Activated CD4-positive, alpha-beta T cell treated with anti-CD3 and anti-CD28 coated beads, Interleukin-2, amount 10 ng/mL, durations not matched to agents 7 days and 5 days (primary cell): ENCODE measurements at regions not wholly inside any gene's neighbourhood (a gene's known extent, or its start where the extent isn't known, plus 50 kb on each side); places are given as distances from the start of the nearest gene placed in this dataset.

Experiments used
- CTCF ChIA-PET: fragments of 350-600 bp; sonication (Branson Sonifier 250); formaldehyde crosslinking; loops from one replicate; lab custom pipeline; 2021; ENCODE audit warnings: antibody characterized with exemption; lab: Charles Lee
- POLR2A ChIA-PET: fragments of 350-600 bp; sonication (Branson Sonifier 250); formaldehyde crosslinking; loops from one replicate; lab custom pipeline; 2021; ENCODE audit warnings: antibody characterized with exemption; lab: Charles Lee
- DNase-seq: peaks from one replicate; pipeline ENCODE4 v3.0.0-alpha.2; 2020
- H3K27ac Mint-ChIP-seq: one replicate; pipeline ENCODE4 v1.8.0; 2021; ENCODE audit warnings: mild to moderate bottlenecking, moderate library complexity, mixed read lengths
- H3K27me3 Mint-ChIP-seq: one replicate; pipeline ENCODE4 v1.8.0; 2021; ENCODE audit warnings: mixed read lengths
- H3K36me3 Mint-ChIP-seq: one replicate; pipeline ENCODE4 v1.8.0; 2021; ENCODE audit warnings: low read depth, mixed read lengths
- H3K4me1 Mint-ChIP-seq: one replicate; pipeline ENCODE4 v1.8.0; 2021; ENCODE audit warnings: mixed read lengths
- H3K4me3 Mint-ChIP-seq: one replicate; pipeline ENCODE4 v1.8.0; 2021; ENCODE audit warnings: mild to moderate bottlenecking, moderate library complexity, mixed read lengths
- H3K9me3 Mint-ChIP-seq: one replicate; pipeline ENCODE4 v1.8.0; 2021; ENCODE audit warnings: mixed read lengths

DNA sequence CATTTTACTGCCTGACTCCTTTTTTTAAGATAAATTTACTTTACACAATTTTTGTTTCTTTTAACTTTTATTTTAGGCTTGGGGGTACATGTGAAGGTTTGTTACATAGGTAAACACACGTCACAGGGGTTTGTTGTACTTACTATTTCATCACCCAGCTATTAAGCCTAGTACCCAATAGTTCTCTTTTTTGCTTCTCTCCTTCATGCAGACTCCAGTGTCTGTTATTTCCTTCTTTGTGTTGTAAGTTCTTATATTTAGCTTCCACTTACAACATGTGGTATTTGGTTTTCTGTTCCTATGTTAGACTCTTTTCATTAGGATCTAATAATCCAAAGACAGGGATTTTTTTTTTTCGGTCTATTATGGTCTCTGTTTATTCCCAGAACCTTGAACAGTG is 83.5 kb upstream of the CCN6 start:
- Mint-ChIP-seq H3K4me3 (no peak overlapping the region), H3K9me3 (no peaks in the 10 kb centered on the region), H3K27ac (no peak overlapping the region), H3K36me3 (no peaks in the 10 kb centered on the region), H3K27me3 (peaks cover 6% of the 10 kb centered on the region), H3K4me1 (peaks cover 36% of the 10 kb centered on the region)
- no peak for DNase-seq
- CTCF ChIA-PET, result interaction anchor here (0.5 kb wide), 1 partner anchor 22 kb away, joined by 5 read pairs; no protein-coding TSS in a partner anchor
- POLR2A ChIA-PET, result no interaction called here

DNA sequence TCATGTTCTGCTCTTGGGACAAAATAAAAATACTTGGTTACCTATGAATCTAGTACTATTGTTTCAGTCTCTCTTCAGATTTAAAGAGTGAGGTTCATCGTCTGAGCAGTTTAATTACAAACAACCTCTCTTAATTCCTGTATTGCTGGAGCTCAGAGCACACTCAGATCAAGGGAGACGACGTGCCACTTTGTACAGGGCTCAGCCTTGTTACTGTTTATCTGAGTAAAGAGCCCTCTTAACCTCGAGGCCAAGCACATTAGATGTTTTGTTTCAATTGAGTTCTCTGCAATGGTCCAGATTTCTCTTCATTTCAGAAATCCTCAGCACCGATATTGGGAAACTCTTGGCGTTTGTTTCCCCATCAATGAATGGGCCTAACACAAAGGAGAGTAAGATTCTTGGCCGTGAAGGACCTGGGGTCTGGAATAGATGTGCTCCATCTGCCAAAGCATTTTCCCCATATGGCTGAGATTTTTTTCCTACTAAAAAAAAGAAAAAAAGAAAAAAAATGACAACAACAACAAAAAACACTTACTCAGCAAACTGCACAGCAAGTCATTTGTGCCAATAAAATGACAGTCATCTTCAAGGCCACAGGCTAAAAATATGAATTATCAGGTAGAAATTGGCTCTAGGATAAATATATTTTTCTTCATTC is 82.6 kb upstream of the CCN6 start:
- no peak overlapping the region for H3K4me3 Mint-ChIP-seq

DNA sequence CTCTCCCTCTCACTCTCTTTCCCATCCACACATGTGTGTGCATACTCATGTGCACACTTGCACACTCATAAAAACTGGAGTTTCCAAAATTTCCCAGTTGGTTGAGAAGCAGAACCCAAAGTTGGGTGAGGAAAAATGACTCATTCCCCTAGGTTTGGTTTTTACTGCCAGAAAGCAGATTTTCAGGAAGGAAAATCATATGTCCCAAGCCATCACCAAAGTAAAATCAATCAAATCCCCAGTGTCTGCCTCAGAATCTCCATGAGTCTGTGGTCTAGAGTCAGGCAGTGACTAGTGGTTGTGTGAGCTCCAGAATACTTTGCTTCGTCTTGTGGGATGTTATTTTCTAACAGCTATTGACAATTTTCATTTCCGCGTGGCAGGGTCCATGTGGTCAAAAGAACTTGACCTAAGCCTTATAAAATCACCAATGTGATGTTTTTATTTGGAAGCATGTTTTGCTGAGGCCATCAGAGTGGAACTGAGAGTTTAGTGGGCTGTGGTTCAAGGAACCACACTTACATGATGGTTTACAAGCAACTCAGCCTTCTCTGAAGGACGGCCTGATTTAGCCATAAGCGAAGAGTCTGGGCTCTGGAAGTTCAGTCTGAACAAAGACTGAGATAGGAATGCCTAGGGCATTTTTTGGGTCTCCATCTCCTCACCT is 81.9 kb upstream of the CCN6 start:
- Mint-ChIP-seq H3K4me3 (no peak overlapping the region), H3K4me1 (peaks cover 50% of the 10 kb centered on the region)
- CTCF ChIA-PET, result interaction anchor here (0.7 to 1.3 kb wide), 5 partner anchors 8 to 133 kb away, joined by 3 to 4 read pairs (median 3); no protein-coding TSS in a partner anchor

More for the DNA sequence above, 82.6 kb upstream of the CCN6 start:
- Mint-ChIP-seq H3K27me3 (peaks cover 4% of the 10 kb centered on the region), H3K4me1 (peaks cover 43% of the 10 kb centered on the region), H3K9me3 (no peaks in the 10 kb centered on the region), H3K36me3 (no peaks in the 10 kb centered on the region), H3K27ac (no peak overlapping the region)
- POLR2A ChIA-PET, result no interaction called here
- no peak for DNase-seq
- CTCF ChIA-PET, result interaction anchor here (1.0 to 1.2 kb wide), 2 partner anchors 14 to 20 kb away, joined by 3 read pairs; no protein-coding TSS in a partner anchor

DNA sequence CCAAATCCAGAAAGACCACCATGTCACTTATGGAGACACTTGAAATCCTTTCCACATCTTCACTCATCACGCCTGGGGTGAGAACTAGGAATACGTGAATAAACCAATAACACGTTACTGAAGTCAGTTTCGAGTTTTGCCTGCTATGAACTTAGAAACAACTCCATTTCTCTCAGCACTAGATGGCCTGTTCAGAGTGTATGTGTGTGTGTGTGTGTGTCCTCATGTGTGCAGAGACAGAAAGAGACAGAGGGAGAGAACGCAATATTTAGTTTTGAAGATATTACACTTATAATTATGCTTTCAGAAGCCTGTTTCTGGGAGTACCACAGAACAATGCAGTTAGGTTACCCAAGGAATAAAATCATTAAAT is 81.2 kb upstream of the CCN6 start:
- DNase-seq, result no peak
- ChIA-PET POLR2A (interaction anchor here (1.0 kb wide), 1 partner anchor 20 kb away, joined by 3 read pairs; no protein-coding TSS in a partner anchor), CTCF (interaction anchor here (0.7 to 1.6 kb wide), 6 partner anchors 8 to 134 kb away, joined by 3 to 5 read pairs (median 4); no protein-coding TSS in a partner anchor)
- no peaks in the 10 kb centered on the region for H3K27me3 Mint-ChIP-seq
- peak overlapping the region; percentile 88 for H3K27ac Mint-ChIP-seq
- no peak overlapping the region for H3K4me3 Mint-ChIP-seq
- peaks cover 56% of the 10 kb centered on the region for H3K4me1 Mint-ChIP-seq
- no peaks in the 10 kb centered on the region for H3K36me3 Mint-ChIP-seq
- no peaks in the 10 kb centered on the region for H3K9me3 Mint-ChIP-seq

More for the DNA sequence above, 81.9 kb upstream of the CCN6 start:
- no peak overlapping the region for H3K27ac Mint-ChIP-seq
- POLR2A ChIA-PET, result no interaction called here
- no peak for DNase-seq
- no peaks in the 10 kb centered on the region for H3K36me3 Mint-ChIP-seq
- H3K9me3 Mint-ChIP-seq, result no peaks in the 10 kb centered on the region
- peaks cover 3% of the 10 kb centered on the region for H3K27me3 Mint-ChIP-seq

DNA sequence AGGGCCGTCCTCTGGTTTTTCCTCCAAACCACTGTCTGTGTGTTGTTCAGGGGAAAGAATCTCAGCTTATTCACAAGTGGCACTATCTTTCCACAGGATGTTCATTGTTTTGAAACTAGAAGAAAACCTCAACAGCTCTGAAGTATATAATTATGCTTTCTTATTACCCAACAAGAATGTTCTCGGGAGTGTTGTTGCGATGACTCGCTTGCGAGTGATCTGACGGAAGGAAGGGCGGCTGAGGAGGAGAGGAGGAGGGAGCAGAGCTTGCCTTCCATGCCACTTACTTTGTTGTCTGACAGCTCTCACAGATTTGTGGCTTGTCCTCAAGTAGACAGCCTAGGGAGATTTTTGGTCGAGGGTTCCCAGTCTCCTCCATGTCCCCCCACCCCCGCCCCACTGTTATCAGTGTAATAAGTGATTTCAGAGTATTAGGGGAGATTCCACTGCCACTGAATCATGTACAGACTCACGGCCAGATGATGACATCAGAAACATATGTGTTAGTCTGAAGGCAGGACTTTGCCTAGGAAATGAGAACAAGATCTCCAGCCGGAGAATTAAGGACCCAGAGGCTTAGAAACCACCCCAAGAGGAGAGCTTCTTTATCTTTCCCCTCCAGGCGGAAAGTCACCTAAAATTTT is 80.7 kb upstream of the CCN6 start:
- ChIA-PET CTCF (interaction anchor here (0.8 to 1.8 kb wide), 8 partner anchors 9 to 128 kb away, joined by 3 to 6 read pairs (median 4); no protein-coding TSS in a partner anchor), POLR2A (interaction anchor here (1.0 kb wide), 1 partner anchor 19 kb away, joined by 3 read pairs; no protein-coding TSS in a partner anchor)
- DNase-seq, result peak; percentile 62
- H3K36me3 Mint-ChIP-seq, result no peaks in the 10 kb centered on the region
- H3K9me3 Mint-ChIP-seq, result no peaks in the 10 kb centered on the region
- H3K27me3 Mint-ChIP-seq, result no peaks in the 10 kb centered on the region
- H3K4me1 Mint-ChIP-seq, result peaks cover 56% of the 10 kb centered on the region
- peak overlapping the region; percentile 88 for H3K27ac Mint-ChIP-seq
- peak overlapping the region; percentile 38 for H3K4me3 Mint-ChIP-seq

DNA sequence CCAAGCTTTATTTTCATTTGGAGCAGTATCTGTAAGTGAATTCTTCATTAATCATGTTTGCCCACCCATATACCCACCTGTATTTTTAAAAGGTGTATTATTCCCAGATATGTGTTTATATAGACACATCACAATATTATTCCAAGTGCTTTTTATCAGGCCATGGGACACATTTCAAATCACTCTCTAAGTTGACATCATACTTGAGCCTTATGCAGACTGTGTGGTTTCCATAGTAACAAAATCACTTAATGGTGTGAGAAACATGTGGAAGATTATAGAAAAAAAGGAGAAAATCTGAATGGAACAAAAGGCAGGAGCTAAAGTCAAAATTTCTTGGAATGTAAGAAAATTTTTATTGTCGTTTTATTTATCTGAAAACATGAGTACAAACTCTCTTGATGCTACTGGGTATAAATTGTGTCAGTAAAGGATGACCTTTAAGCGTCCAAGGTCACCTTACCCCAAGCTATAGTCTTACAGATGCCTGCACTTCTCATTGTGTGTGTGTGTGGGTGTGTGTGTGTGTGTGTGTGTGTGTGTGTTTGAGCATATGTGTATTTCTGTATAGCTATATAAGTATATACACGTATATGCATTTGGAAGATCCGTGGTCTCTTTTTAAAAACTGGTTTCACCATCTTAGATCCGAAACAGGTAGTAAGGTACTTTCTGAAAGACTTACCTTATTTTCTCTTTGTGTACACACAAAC is 79.8 kb upstream of the CCN6 start:
- peak overlapping the region; percentile 38 for H3K4me3 Mint-ChIP-seq
- no peaks in the 10 kb centered on the region for H3K36me3 Mint-ChIP-seq
- no peak for DNase-seq
- no peaks in the 10 kb centered on the region for H3K27me3 Mint-ChIP-seq
- peaks cover 56% of the 10 kb centered on the region for H3K4me1 Mint-ChIP-seq
- H3K27ac Mint-ChIP-seq, result peak overlapping the region; percentile 88
- ChIA-PET CTCF (interaction anchor here (0.6 to 1.8 kb wide), 9 partner anchors 10 to 189 kb away, joined by 3 to 6 read pairs (median 4); no protein-coding TSS in a partner anchor), POLR2A (interaction anchor here (1.0 kb wide), 1 partner anchor 19 kb away, joined by 3 read pairs; no protein-coding TSS in a partner anchor)
- no peaks in the 10 kb centered on the region for H3K9me3 Mint-ChIP-seq

- no peak for DNase-seq
- ChIA-PET POLR2A (no interaction called here), CTCF (interaction anchor here (0.7 to 1.7 kb wide), 4 partner anchors 8 to 176 kb away, joined by 3 to 6 read pairs (median 4); no protein-coding TSS in a partner anchor)
- Mint-ChIP-seq H3K27ac (no peak overlapping the region), H3K9me3 (no peaks in the 10 kb centered on the region), H3K4me1 (peaks cover 65% of the 10 kb centered on the region), H3K27me3 (no peaks in the 10 kb centered on the region), H3K36me3 (no peaks in the 10 kb centered on the region), H3K4me3 (no peak overlapping the region)
Measured at GRCh38 chr6:111975466-111975865, 78.4 kb upstream of the CCN6 start.

DNA sequence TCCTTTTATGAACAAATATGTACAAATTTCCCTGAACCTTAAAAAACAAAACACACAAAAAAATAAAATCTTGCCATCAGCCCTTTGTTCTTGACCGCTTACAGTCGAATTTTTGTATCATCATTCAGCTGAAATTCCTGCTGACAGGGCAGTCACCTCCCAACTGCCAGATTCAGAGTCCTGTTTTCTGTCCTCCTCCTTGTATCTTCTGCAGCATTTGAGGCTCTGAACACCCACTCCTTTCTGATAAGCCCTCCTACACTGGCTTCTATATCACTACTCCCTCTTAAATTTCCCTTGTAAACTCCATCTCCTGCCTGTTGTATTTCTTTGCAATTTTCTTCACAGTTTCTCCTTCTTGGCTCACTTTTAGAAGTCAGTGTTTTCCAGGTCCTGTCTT is 77.8 kb upstream of the CCN6 start:
- H3K36me3 Mint-ChIP-seq, result no peaks in the 10 kb centered on the region
- H3K9me3 Mint-ChIP-seq, result no peaks in the 10 kb centered on the region
- no peak overlapping the region for H3K4me3 Mint-ChIP-seq
- ChIA-PET CTCF (interaction anchor here (2.6 kb wide), 1 partner anchor 11 kb away, joined by 10 read pairs; no protein-coding TSS in a partner anchor), POLR2A (no interaction called here)
- peaks cover 65% of the 10 kb centered on the region for H3K4me1 Mint-ChIP-seq
- DNase-seq, result no peak
- H3K27ac Mint-ChIP-seq, result no peak overlapping the region
- no peaks in the 10 kb centered on the region for H3K27me3 Mint-ChIP-seq

DNA sequence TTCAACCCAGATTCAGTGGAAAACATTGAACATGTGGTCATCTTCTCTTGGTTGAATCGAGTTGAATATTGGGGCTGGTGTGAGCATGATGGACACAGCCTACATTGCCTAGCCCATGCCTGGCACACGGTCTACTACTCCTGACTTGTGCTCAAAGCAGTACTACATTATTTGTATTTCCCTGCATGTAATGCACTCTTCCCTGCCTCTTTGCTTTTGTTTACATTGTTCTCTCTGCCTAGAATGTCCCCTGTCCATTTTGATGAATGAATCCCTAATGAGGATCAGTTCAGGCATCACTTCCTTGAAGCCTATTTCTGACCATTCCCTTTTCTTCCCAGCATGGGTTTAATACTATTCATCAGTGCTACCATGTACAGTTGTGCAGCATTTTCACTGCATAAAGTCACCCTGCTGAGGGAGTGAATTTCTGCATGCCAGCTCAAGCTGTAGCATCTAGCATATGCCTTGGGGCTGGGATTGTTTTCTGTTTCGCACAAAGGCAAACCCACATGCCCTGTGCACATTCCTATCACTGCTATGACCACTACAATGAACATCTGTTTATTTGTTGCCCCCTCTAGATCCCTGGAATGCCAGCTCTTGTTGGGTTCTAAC is 75.3 kb upstream of the CCN6 start:
- no peaks in the 10 kb centered on the region for H3K9me3 Mint-ChIP-seq
- POLR2A ChIA-PET, result no interaction called here
- H3K27me3 Mint-ChIP-seq, result no peaks in the 10 kb centered on the region
- H3K27ac Mint-ChIP-seq, result no peak overlapping the region
- CTCF ChIA-PET, result interaction anchor here (1.7 to 2.6 kb wide), 2 partner anchors 9 to 48 kb away, joined by 4 to 10 read pairs; no protein-coding TSS in a partner anchor
- peaks cover 62% of the 10 kb centered on the region for H3K4me1 Mint-ChIP-seq
- no peaks in the 10 kb centered on the region for H3K36me3 Mint-ChIP-seq
- no peak overlapping the region for H3K4me3 Mint-ChIP-seq
- DNase-seq, result no peak

GRCh38 chr6:111979633-111980032 is 74.3 kb upstream of the CCN6 start:
- H3K9me3 Mint-ChIP-seq, result no peaks in the 10 kb centered on the region
- no peaks in the 10 kb centered on the region for H3K36me3 Mint-ChIP-seq
- no peaks in the 10 kb centered on the region for H3K27me3 Mint-ChIP-seq
- POLR2A ChIA-PET, result no interaction called here
- peaks cover 59% of the 10 kb centered on the region for H3K4me1 Mint-ChIP-seq
- no peak overlapping the region for H3K27ac Mint-ChIP-seq
- CTCF ChIA-PET, result no interaction called here
- H3K4me3 Mint-ChIP-seq, result no peak overlapping the region
- DNase-seq, result no peak

DNA sequence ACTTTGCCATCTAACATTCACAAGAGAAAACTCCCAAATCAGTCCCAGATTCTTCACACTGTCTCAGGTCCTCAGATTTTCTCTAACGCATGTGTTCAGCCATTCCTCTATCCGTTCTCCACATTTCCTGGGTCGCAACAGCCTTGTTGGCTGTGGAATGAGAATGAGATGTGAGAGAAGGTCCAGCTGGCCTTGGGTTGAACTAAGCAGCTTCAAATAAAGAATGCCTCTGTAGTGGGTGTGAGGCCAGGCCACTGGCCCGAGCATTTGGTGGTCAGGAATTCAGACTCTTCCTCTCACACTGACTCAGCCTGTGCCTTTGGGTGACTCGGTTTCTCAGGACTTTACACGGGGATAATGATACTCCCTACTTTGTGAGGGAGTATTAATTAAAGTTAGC is 73.8 kb upstream of the CCN6 start:
- no peak for DNase-seq
- Mint-ChIP-seq H3K27ac (no peak overlapping the region), H3K4me3 (no peak overlapping the region), H3K36me3 (no peaks in the 10 kb centered on the region), H3K27me3 (no peaks in the 10 kb centered on the region), H3K9me3 (no peaks in the 10 kb centered on the region), H3K4me1 (peaks cover 60% of the 10 kb centered on the region)
- ChIA-PET CTCF (interaction anchor here (1.3 to 1.8 kb wide), 2 partner anchors 12 to 13 kb away, joined by 4 to 5 read pairs; no protein-coding TSS in a partner anchor), POLR2A (no interaction called here)
